Spleen (tissue), 11 donors: ENCODE measurements at regions not wholly inside any gene's neighbourhood (a gene's known extent, or its start where the extent isn't known, plus 50 kb on each side); places are given as distances from the start of the nearest gene placed in this dataset.

Experiments
- DNase-seq: peaks from one replicate; pipeline ENCODE4 v3.0.0-alpha.2; 2020
- H3K27ac ChIP-seq, 8 donors: fragments of 200-600 bp; sonication (generic) in 7 of 8; 1 replicate in 4 of 8; 2 replicates in 4 of 8; pipeline versions ENCODE4 v1.5.0 to v1.8.0; 2016 to 2021; ENCODE audit warnings: inconsistent platforms in 4 of 8, mild to moderate bottlenecking in 4 of 8, moderate library complexity in 1 of 8
- H3K27me3 ChIP-seq, 7 donors: fragments of 200-600 bp; sonication (generic) in 6 of 7; replicated peaks in 1 of 7; 1 replicate in 4 of 7; 2 replicates in 3 of 7; pipeline versions ENCODE4 v1.5.0 to v1.8.0; 2016 to 2021; ENCODE audit warnings: inconsistent platforms in 3 of 7, mild to moderate bottlenecking in 1 of 7
- H3K36me3 ChIP-seq, 6 donors: fragments of 200-600 bp; sonication (generic) in 5 of 6; 1 replicate in 4 of 6; 2 replicates in 2 of 6; pipeline versions ENCODE4 v1.5.0 to v1.8.0; 2016 to 2021; ENCODE audit warnings: inconsistent platforms in 2 of 6
- H3K4me1 ChIP-seq, 6 donors: fragments of 200-600 bp; sonication (generic) in 5 of 6; 1 replicate in 3 of 6; 2 replicates in 3 of 6; pipeline versions ENCODE4 v1.5.0 to v1.8.0; 2016 to 2021; ENCODE audit warnings: inconsistent platforms in 3 of 6
- H3K4me3 ChIP-seq, 8 donors: fragments of 200-600 bp; sonication (generic) in 7 of 8; 1 replicate in 4 of 8; 2 replicates in 4 of 8; pipeline versions ENCODE4 v1.5.0 to v1.8.0; 2016 to 2021; ENCODE audit warnings: inconsistent platforms in 4 of 8, mild to moderate bottlenecking in 4 of 8, moderate library complexity in 2 of 8
- H3K9me3 ChIP-seq, 8 donors: fragments of 200-600 bp; sonication (generic) in 7 of 8; 1 replicate in 4 of 8; 2 replicates in 4 of 8; pipeline versions ENCODE4 v1.5.0 to v1.8.0; 2016 to 2021; ENCODE audit warnings: inconsistent platforms in 4 of 8
- POLR2A ChIP-seq, 3 donors: fragments of 450-650 bp; IDR thresholded peaks; one replicate each; pipeline ENCODE4 v1.5.1; 2017; ENCODE audit warnings: antibody characterized with exemption in 3 of 3, mild to moderate bottlenecking in 1 of 3
- POLR2AphosphoS5 ChIP-seq, 3 donors: sonication (generic); formaldehyde crosslinking; IDR thresholded peaks; one replicate each; pipeline ENCODE4 v1.5.1; 2017; ENCODE audit warnings: antibody characterized with exemption in 3 of 3
- WGBS, 5 donors: extraction: QIAGEN DNeasy Blood & Tissue Kit in 3 of 5; methylation state at CpG; one replicate each; pipeline versions ENCODE4 v1.1.5 to v1.1.7; 2013 to 2018; 5-methylcytosine and 5-hydroxymethylcytosine counted together
- intact Hi-C: fragments of 100-400 bp; cut with DNase I; formaldehyde crosslinking; loops from one replicate; pipeline ENCODE4 v1.15.0; 2023; ENCODE audit warnings: low total_unique reads
- TF ChIP-seq, protein P1 (sequence below), 11 experiments: fragments of 200-600 bp in 7 of 11; fragments of 450-650 bp in 4 of 11; sonication (generic) in 4 of 11; IDR thresholded peaks in 8 of 11; conservative IDR thresholded peaks in 3 of 11; 1 replicate in 7 of 11; 2 replicates in 4 of 11; pipeline versions ENCODE4 v1.4.0 to v1.8.0; 2016 to 2021; ENCODE audit warnings: antibody characterized with exemption in 11 of 11, inconsistent platforms in 4 of 11, mild to moderate bottlenecking in 1 of 11
- donor health status: healthy with polysubstance abuse.
- donor health status: DM: no; HTN: no; CAD: no; lungs with moderate emphysema.
- donor health status: DM: no; HTN: no; CAD: no.
- donor health status: Bipolar disorder and iron deficiency.
- donor health status: healthy.
- donor health status: DM: no; HTN: no; CAD: no.
- donor health status: DM: yes; HTN: yes; CAD: no.

- Histone ChIP-seq H3K4me3 (no peak overlapping the region), H3K4me1 (peaks cover 0 to 16% (median 6%) of the 10 kb centered on the region in 6 donors), H3K27ac (no peak overlapping the region), H3K27me3 (peaks cover 0 to 86% (median 19%) of the 10 kb centered on the region in 7 donors), H3K9me3 (no peaks in the 10 kb centered on the region), H3K36me3 (no peaks in the 10 kb centered on the region)
- TF ChIP-seq POLR2A (IDR thresholded peaks at IDR 0.05) = no peak
- no peak for DNase-seq
- intact Hi-C loops = no loop called here
- 21 to 40% (median 35%) methylated on average over 12 of the region's 12 CpGs for WGBS, 5 donors
These were observed 139.0 kb downstream of the SOX1 start for GRCh38 chr13:112205990-112206389.

GRCh38 chr13:112207129-112207528, 140.2 kb downstream of the SOX1 start:
- no peak overlapping the region for H3K27ac ChIP-seq
- WGBS, 5 donors = 53 to 73% (median 61%) methylated on average over 11 of the region's 11 CpGs
- H3K27me3 ChIP-seq = peaks cover 0 to 75% (median 15%) of the 10 kb centered on the region in 7 donors
- H3K4me1 ChIP-seq = peaks cover 0 to 16% (median 6%) of the 10 kb centered on the region in 6 donors
- H3K36me3 ChIP-seq = no peaks in the 10 kb centered on the region
- H3K9me3 ChIP-seq = no peaks in the 10 kb centered on the region
- H3K4me3 ChIP-seq = no peak overlapping the region
- DNase-seq = no peak
- intact Hi-C loops = no loop called here
- TF ChIP-seq, protein P1, sequence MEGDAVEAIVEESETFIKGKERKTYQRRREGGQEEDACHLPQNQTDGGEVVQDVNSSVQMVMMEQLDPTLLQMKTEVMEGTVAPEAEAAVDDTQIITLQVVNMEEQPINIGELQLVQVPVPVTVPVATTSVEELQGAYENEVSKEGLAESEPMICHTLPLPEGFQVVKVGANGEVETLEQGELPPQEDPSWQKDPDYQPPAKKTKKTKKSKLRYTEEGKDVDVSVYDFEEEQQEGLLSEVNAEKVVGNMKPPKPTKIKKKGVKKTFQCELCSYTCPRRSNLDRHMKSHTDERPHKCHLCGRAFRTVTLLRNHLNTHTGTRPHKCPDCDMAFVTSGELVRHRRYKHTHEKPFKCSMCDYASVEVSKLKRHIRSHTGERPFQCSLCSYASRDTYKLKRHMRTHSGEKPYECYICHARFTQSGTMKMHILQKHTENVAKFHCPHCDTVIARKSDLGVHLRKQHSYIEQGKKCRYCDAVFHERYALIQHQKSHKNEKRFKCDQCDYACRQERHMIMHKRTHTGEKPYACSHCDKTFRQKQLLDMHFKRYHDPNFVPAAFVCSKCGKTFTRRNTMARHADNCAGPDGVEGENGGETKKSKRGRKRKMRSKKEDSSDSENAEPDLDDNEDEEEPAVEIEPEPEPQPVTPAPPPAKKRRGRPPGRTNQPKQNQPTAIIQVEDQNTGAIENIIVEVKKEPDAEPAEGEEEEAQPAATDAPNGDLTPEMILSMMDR (IDR thresholded peaks at IDR 0.05 in 8 of 11, conservative IDR thresholded peaks at IDR 0.05 in 3 of 11) = no peak
- TF ChIP-seq POLR2AphosphoS5 (IDR thresholded peaks at IDR 0.05) (no peak), POLR2A (IDR thresholded peaks at IDR 0.05) (no peak)

DNA sequence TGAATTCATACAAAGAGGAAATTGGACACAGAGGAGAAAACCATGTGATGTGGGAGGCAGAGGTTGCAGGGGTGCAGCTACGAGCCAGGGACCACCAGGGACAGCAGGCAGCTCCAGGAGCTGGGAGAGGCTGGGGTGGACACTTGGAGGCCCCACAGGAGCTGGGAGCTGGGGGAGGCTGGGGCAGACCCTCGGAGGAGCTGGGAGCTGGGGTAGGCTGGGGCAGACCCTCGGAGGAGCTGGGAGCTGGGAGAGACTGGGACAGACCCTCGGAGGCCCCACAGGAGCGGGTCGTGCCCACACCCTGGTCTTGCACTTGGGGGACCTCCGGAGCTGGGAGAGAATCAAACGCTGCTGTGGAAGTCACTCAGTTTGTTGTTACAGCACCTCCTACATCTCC, 141.7 kb downstream of the SOX1 start:
- Histone ChIP-seq H3K27ac (no peak overlapping the region), H3K9me3 (peaks cover 0 to 5% (median 0%) of the 10 kb centered on the region in 8 donors), H3K36me3 (no peaks in the 10 kb centered on the region), H3K27me3 (peaks cover 0 to 64% (median 5%) of the 10 kb centered on the region in 7 donors), H3K4me3 (no peak overlapping the region), H3K4me1 (peaks cover 0 to 16% (median 6%) of the 10 kb centered on the region in 6 donors)
- 73 to 82% (median 81%) methylated on average over 8 of the region's 8 CpGs for WGBS, 5 donors
- no peak for DNase-seq
- TF ChIP-seq POLR2AphosphoS5 (IDR thresholded peaks at IDR 0.05) = no peak
- TF ChIP-seq, protein P1 (IDR thresholded peaks at IDR 0.05 in 8 of 11, conservative IDR thresholded peaks at IDR 0.05 in 3 of 11) = no peak
- no peak for TF ChIP-seq POLR2A (IDR thresholded peaks at IDR 0.05)
- intact Hi-C loops = no loop called here

DNA sequence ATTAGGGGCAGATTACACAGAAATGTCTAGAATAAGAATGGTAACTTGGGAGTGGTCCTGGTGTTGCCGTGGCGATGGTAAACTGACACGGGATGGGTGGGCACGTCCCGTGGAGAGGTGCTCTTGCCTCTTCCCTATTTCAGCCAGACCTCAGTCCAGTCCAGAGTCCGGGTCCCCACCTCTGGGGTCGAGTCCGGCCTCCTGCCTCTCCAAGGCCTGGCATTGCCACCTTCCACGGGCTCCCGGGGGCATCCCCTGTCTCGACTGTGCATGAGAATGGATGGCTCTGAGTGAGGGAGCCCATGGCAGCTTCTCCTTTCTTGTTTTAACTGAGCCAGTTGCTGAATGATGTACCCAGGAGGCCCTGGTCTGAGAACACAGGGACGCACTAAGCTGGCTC, 142.3 kb downstream of the SOX1 start:
- Histone ChIP-seq H3K27me3 (peaks cover 0 to 64% (median 5%) of the 10 kb centered on the region in 7 donors), H3K9me3 (peaks cover 0 to 5% (median 0%) of the 10 kb centered on the region in 8 donors), H3K27ac (no peak overlapping the region), H3K36me3 (no peaks in the 10 kb centered on the region), H3K4me3 (no peak overlapping the region), H3K4me1 (peaks cover 0 to 16% (median 6%) of the 10 kb centered on the region in 6 donors)
- no peak for DNase-seq
- TF ChIP-seq, protein P1 (IDR thresholded peaks at IDR 0.05 in 8 of 11, conservative IDR thresholded peaks at IDR 0.05 in 3 of 11) = no peak
- TF ChIP-seq POLR2A (IDR thresholded peaks at IDR 0.05) = no peak
- TF ChIP-seq POLR2AphosphoS5 (IDR thresholded peaks at IDR 0.05) = no peak
- 72 to 88% (median 79%) methylated on average over 11 to 12 of the region's 12 CpGs for WGBS, 5 donors
- intact Hi-C loops = no loop called here

DNA sequence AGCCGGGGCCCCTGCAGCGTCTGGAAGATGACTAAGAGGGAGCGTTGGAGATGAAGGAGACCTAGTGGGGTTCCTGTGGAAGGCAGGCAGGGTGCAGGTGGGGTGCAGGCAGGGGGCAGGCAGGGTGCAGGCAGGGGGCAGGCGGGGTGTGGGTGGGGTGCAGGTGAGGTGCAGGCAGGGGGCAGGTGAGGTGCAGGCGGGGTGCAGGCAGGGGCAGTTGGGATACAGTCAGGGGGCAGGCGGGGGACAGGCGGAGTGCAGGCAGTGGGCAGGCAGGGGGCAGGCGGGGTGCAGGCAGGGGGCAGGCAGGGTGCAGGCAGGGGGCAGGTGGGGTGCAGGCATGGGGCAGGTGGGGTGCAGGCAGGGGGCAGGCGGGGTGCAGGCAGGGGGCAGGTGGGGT, 142.8 kb downstream of the SOX1 start:
- peaks cover 0 to 59% (median 5%) of the 10 kb centered on the region in 7 donors for H3K27me3 ChIP-seq
- no peak for DNase-seq
- H3K4me3 ChIP-seq = no peak overlapping the region
- TF ChIP-seq POLR2AphosphoS5 (IDR thresholded peaks at IDR 0.05) = no peak
- TF ChIP-seq, protein P1 (IDR thresholded peaks at IDR 0.05 in 8 of 11, conservative IDR thresholded peaks at IDR 0.05 in 3 of 11) = no peak
- no peak for TF ChIP-seq POLR2A (IDR thresholded peaks at IDR 0.05)
- peaks cover 0 to 15% (median 6%) of the 10 kb centered on the region in 6 donors for H3K4me1 ChIP-seq
- H3K27ac ChIP-seq = no peak overlapping the region
- intact Hi-C loops = no loop called here
- peaks cover 0 to 5% (median 0%) of the 10 kb centered on the region in 8 donors for H3K9me3 ChIP-seq
- 83 to 98% (median 91%) methylated on average over 4 to 9 of the region's 9 CpGs for WGBS, 5 donors
- H3K36me3 ChIP-seq = no peaks in the 10 kb centered on the region
